Umbilical cord (tissue), 1 donor: ENCODE measurements at regions not wholly inside any gene's neighbourhood (a gene's known extent, or its start where the extent isn't known, plus 50 kb on each side); places are given as distances from the start of the nearest gene placed in this dataset.

ENCODE experiments used
- DNase-seq: peaks from one replicate; pipeline ENCODE4 v3.0.0-alpha.2; 2015; ENCODE audit warnings: low spot score

GRCh38 chr12:43294916-43295315, 257.1 kb downstream of the ADAMTS20 start:
- DNase-seq = no peak

GRCh38 chr12:43294147-43294546, 257.9 kb downstream of the ADAMTS20 start:
- DNase-seq = no peak

GRCh38 chr12:43293396-43293795, 258.6 kb downstream of the ADAMTS20 start:
- no peak for DNase-seq

GRCh38 chr12:43292699-43293098, 259.3 kb downstream of the ADAMTS20 start:
- peak; percentile 59 for DNase-seq

- DNase-seq = no peak
Measured at GRCh38 chr12:43291516-43291915, 260.5 kb downstream of the ADAMTS20 start.

GRCh38 chr12:43290836-43291235, 261.2 kb downstream of the ADAMTS20 start:
- no peak for DNase-seq

GRCh38 chr12:43289426-43289801, 262.6 kb downstream of the ADAMTS20 start:
- DNase-seq = peak; percentile 89

- DNase-seq = peak; percentile 69
Measured at GRCh38 chr12:43288671-43289425, 263.2 kb downstream of the ADAMTS20 start.

GRCh38 chr12:43287706-43288383, 264.2 kb downstream of the ADAMTS20 start:
- peak; percentile 88 for DNase-seq

GRCh38 chr12:43286986-43287385, 265.0 kb downstream of the ADAMTS20 start:
- DNase-seq = no peak

- no peak for DNase-seq
Measured at GRCh38 chr12:43285159-43285598, 266.8 kb downstream of the ADAMTS20 start.

- DNase-seq = no peak
Measured at GRCh38 chr12:43284486-43285158, 267.4 kb downstream of the ADAMTS20 start.

- no peak for DNase-seq
Measured at GRCh38 chr12:43283206-43283605, 268.8 kb downstream of the ADAMTS20 start.

GRCh38 chr12:43282106-43282505, 269.9 kb downstream of the ADAMTS20 start:
- DNase-seq = peak; percentile 67

GRCh38 chr12:43281563-43281962, 270.4 kb downstream of the ADAMTS20 start:
- no peak for DNase-seq

GRCh38 chr12:43278541-43278832, 273.5 kb downstream of the ADAMTS20 start:
- DNase-seq = no peak

- DNase-seq = peak; percentile 88
Measured at GRCh38 chr12:43277651-43278540, 274.1 kb downstream of the ADAMTS20 start.

GRCh38 chr12:43273467-43273866, 278.5 kb downstream of the ADAMTS20 start:
- DNase-seq = peak; percentile 89

- no peak for DNase-seq
Measured at GRCh38 chr12:43271659-43272058, 280.3 kb downstream of the ADAMTS20 start.

- peak; percentile 52 for DNase-seq
Measured at GRCh38 chr12:43267818-43268217, 284.2 kb downstream of the ADAMTS20 start.

GRCh38 chr12:43261701-43262100, 290.3 kb downstream of the ADAMTS20 start:
- peak; percentile 91 for DNase-seq
